ENCODE measurements at regions not wholly inside any gene's neighbourhood (a gene's known extent, or its start where the extent isn't known, plus 50 kb on each side); places are given as distances from the start of the nearest gene placed in this dataset.

GRCh38 chr12:34396861-34397590 lies 374.7 kb downstream of the ALG10 start:
- TF ChIP-seq POLR2A (IDR thresholded peaks at IDR 0.05) (no peak), CTCF (IDR thresholded peaks at IDR 0.05) (no peak)

Measured in thyroid gland (tissue), 4 donors.